B cell (primary cell): ENCODE measurements at regions not wholly inside any gene's neighbourhood (a gene's known extent, or its start where the extent isn't known, plus 50 kb on each side); places are given as distances from the start of the nearest gene placed in this dataset.

Experiments
- ATAC-seq: fragments of 200-7000 bp; cut with Tn5 transposase; one replicate; pipeline ENCODE4 v1.10.0; 2021; ENCODE audit warnings: low read depth, mild to moderate bottlenecking, moderate number of reproducible peaks, moderate library complexity
- CTCF ChIA-PET: fragments of 350-600 bp; sonication (Branson Sonifier 250); formaldehyde crosslinking; loops from one replicate; lab custom pipeline; 2021; ENCODE audit warnings: antibody characterized with exemption, inconsistent platforms; lab: Charles Lee
- POLR2A ChIA-PET: fragments of 350-600 bp; sonication (Branson Sonifier 250); formaldehyde crosslinking; loops from one replicate; lab custom pipeline; 2021; ENCODE audit warnings: antibody characterized with exemption; lab: Charles Lee
- DNase-seq: peaks from one replicate; pipeline ENCODE4 v3.0.0; 2013
- H2AFZ ChIP-seq: 2 replicates; pipeline ENCODE4 v1.6.1; 2012; ENCODE audit warnings: mild to moderate bottlenecking, low read depth, low read length; ENCODE audit not compliant: insufficient read depth, poor library complexity, severe bottlenecking
- H3K27ac ChIP-seq, 2 donors: 1 replicate in 1 of 2; 2 replicates in 1 of 2; pipeline ENCODE4 v1.5.1; 2012 to 2013; ENCODE audit warnings: low read length in 2 of 2, mild to moderate bottlenecking in 2 of 2, moderate library complexity in 1 of 2
- H3K27me3 ChIP-seq, 4 experiments: fragments of 200-600 bp in 1 of 4; sonication (generic) in 1 of 4; replicated peaks in 1 of 4; 1 replicate in 2 of 4; 2 replicates in 2 of 4; pipeline versions ENCODE4 v1.6.1 to v1.7.0; 2013 to 2016; ENCODE audit warnings: low read length in 3 of 4, mild to moderate bottlenecking in 2 of 4, mixed read lengths in 1 of 4, moderate library complexity in 1 of 4; ENCODE audit not compliant: insufficient read depth in 4 of 4, control insufficient read depth in 3 of 4; ENCODE audit errors: control extremely low read depth in 1 of 4
- H3K36me3 ChIP-seq, 2 experiments: replicated peaks in 1 of 2; 1 replicate in 1 of 2; 2 replicates in 1 of 2; pipeline versions ENCODE4 v1.6.1 to v1.7.1; 2013; ENCODE audit warnings: low read length in 1 of 2; ENCODE audit not compliant: insufficient read depth in 2 of 2, control insufficient read depth in 1 of 2; ENCODE audit errors: control extremely low read depth in 1 of 2, extremely low read depth in 1 of 2
- H3K4me1 ChIP-seq, 2 donors: fragments of 200-600 bp in 1 of 2; sonication (generic) in 1 of 2; 1 replicate in 1 of 2; 2 replicates in 1 of 2; pipeline versions ENCODE4 v1.5.1 to v1.6.1; 2013 to 2017; ENCODE audit warnings: low read length in 2 of 2; ENCODE audit not compliant: control insufficient read depth in 2 of 2, insufficient read depth in 2 of 2
- H3K4me2 ChIP-seq: replicated peaks from 2 replicates; pipeline ENCODE3; 2012; ENCODE audit warnings: mild to moderate bottlenecking, low read depth, low read length; ENCODE audit not compliant: poor library complexity, severe bottlenecking
- H3K4me3 ChIP-seq, 5 experiments: fragments of 200-600 bp in 1 of 5; sonication (generic) in 1 of 5; 1 replicate in 3 of 5; 2 replicates in 2 of 5; pipeline versions ENCODE4 v1.5.1 to v1.7.0; 2011 to 2016; ENCODE audit warnings: low read length in 4 of 5, mild to moderate bottlenecking in 4 of 5, low read depth in 2 of 5, control low read depth in 1 of 5, moderate library complexity in 1 of 5; ENCODE audit not compliant: insufficient read depth in 1 of 5; ENCODE audit errors: control extremely low read depth in 1 of 5, extremely low read depth in 1 of 5
- H3K79me2 ChIP-seq: fragments of 200-600 bp; sonication (generic); one replicate; pipeline ENCODE4 v1.6.0; 2016; ENCODE audit warnings: low read length; ENCODE audit not compliant: control insufficient read depth, insufficient read depth
- H3K9ac ChIP-seq: fragments of 200-600 bp; sonication (generic); 2 replicates; pipeline ENCODE4 v1.6.1; 2017; ENCODE audit warnings: mild to moderate bottlenecking, low read length, moderate library complexity
- H3K9me3 ChIP-seq, 3 donors: one replicate each; pipeline versions ENCODE4 v1.6.1 to v1.7.1; 2013; ENCODE audit warnings: low read length in 2 of 3; ENCODE audit not compliant: control insufficient read depth in 2 of 3, insufficient read depth in 1 of 3; ENCODE audit errors: control extremely low read depth in 1 of 3
- H4K20me1 ChIP-seq: 2 replicates; pipeline ENCODE4 v1.6.0; 2012; ENCODE audit warnings: mild to moderate bottlenecking, low read length; ENCODE audit not compliant: insufficient read depth, control insufficient read depth, poor library complexity, severe bottlenecking
- H3K27ac Mint-ChIP-seq: one replicate; pipeline ENCODE4 v1.8.0; 2021; ENCODE audit warnings: mixed read lengths
- H3K27me3 Mint-ChIP-seq: one replicate; pipeline ENCODE4 v1.8.0; 2021; ENCODE audit warnings: mixed read lengths
- H3K4me1 Mint-ChIP-seq: one replicate; pipeline ENCODE4 v1.8.0; 2021; ENCODE audit warnings: mixed read lengths
- H3K4me3 Mint-ChIP-seq: one replicate; pipeline ENCODE4 v1.8.0; 2021; ENCODE audit warnings: mixed read lengths
- H3K9me3 Mint-ChIP-seq: one replicate; pipeline ENCODE4 v1.8.0; 2022; ENCODE audit warnings: mixed read lengths; ENCODE audit not compliant: insufficient read depth
- CTCF ChIP-seq: fragments of 200-600 bp; IDR thresholded peaks from one replicate; pipeline ENCODE4 v1.8.0; 2022; ENCODE audit warnings: antibody characterized with exemption, mild to moderate bottlenecking
- EZH2 ChIP-seq: IDR thresholded peaks from 2 replicates; pipeline ENCODE4 v1.6.1; 2012; ENCODE audit warnings: borderline replicate concordance, low read depth, mild to moderate bottlenecking, moderate library complexity, low read length; ENCODE audit not compliant: insufficient read depth, poor library complexity, severe bottlenecking
- WGBS: methylation state at CpG from one replicate; pipeline ENCODE4 v1.1.5; 2013; ENCODE audit warnings: missing lambda C conversion rate; ENCODE audit not compliant: insufficient coverage; 5-methylcytosine and 5-hydroxymethylcytosine counted together
- intact Hi-C: fragments of 100-400 bp; cut with micrococcal nuclease; formaldehyde crosslinking; loops from one replicate; pipeline ENCODE4 v1.10.0; 2022

- H2AFZ ChIP-seq, result no peak overlapping the region
- intact Hi-C loops, result no loop called here
- no peaks in the 10 kb centered on the region for H3K79me2 ChIP-seq
- H3K4me3 ChIP-seq, result no peak overlapping the region
- H3K27ac ChIP-seq, result no peak overlapping the region
- peaks cover 0 to 2% (median 0%) of the 10 kb centered on the region in 3 donors for H3K9me3 ChIP-seq
- Mint-ChIP-seq H3K4me3 (no peak overlapping the region), H3K27me3 (no peaks in the 10 kb centered on the region), H3K27ac (no peak overlapping the region), H3K4me1 (no peaks in the 10 kb centered on the region), H3K9me3 (peaks cover 6% of the 10 kb centered on the region)
- TF ChIP-seq CTCF (no peak), EZH2 (no peak)
- no peaks in the 10 kb centered on the region for H3K27me3 ChIP-seq
- H3K9ac ChIP-seq, result no peak overlapping the region
- DNase-seq, result no peak
- ATAC-seq, result no peak
- no peaks in the 10 kb centered on the region for H4K20me1 ChIP-seq
- no CpG with 5 or more reads among the region's 1 CpG for WGBS
- no peaks in the 10 kb centered on the region for H3K4me1 ChIP-seq
- no peaks in the 10 kb centered on the region for H3K36me3 ChIP-seq
- ChIA-PET POLR2A (no interaction called here), CTCF (no interaction called here)
- H3K4me2 ChIP-seq, result no peak overlapping the region
Observed at GRCh38 chr4:33537527-33537926, 2706.8 kb downstream of the ARAP2 start.

GRCh38 chr4:33543941-33544450, 2700.3 kb downstream of the ARAP2 start:
- H3K9ac ChIP-seq, result no peak overlapping the region
- Mint-ChIP-seq H3K4me3 (no peak overlapping the region), H3K4me1 (no peaks in the 10 kb centered on the region), H3K9me3 (peaks cover 2% of the 10 kb centered on the region), H3K27me3 (no peaks in the 10 kb centered on the region), H3K27ac (no peak overlapping the region)
- ChIA-PET CTCF (no interaction called here), POLR2A (no interaction called here)
- no peaks in the 10 kb centered on the region for H3K4me1 ChIP-seq
- no peaks in the 10 kb centered on the region for H3K79me2 ChIP-seq
- ATAC-seq, result no peak
- no peak for DNase-seq
- intact Hi-C loops, result no loop called here
- TF ChIP-seq EZH2, result no peak
- no peak for TF ChIP-seq CTCF
- H3K4me2 ChIP-seq, result no peak overlapping the region
- no peak overlapping the region for H3K4me3 ChIP-seq
- H2AFZ ChIP-seq, result no peak overlapping the region
- no peaks in the 10 kb centered on the region for H3K36me3 ChIP-seq
- H4K20me1 ChIP-seq, result no peaks in the 10 kb centered on the region
- no peaks in the 10 kb centered on the region for H3K27me3 ChIP-seq
- no peak overlapping the region for H3K27ac ChIP-seq
- 100% methylated on average over 1 of the region's 3 CpGs for WGBS
- H3K9me3 ChIP-seq, result peaks cover 0 to 2% (median 2%) of the 10 kb centered on the region in 3 donors
